ENCODE measurements at regions not wholly inside any gene's neighbourhood (a gene's known extent, or its start where the extent isn't known, plus 50 kb on each side); places are given as distances from the start of the nearest gene placed in this dataset.

DNA sequence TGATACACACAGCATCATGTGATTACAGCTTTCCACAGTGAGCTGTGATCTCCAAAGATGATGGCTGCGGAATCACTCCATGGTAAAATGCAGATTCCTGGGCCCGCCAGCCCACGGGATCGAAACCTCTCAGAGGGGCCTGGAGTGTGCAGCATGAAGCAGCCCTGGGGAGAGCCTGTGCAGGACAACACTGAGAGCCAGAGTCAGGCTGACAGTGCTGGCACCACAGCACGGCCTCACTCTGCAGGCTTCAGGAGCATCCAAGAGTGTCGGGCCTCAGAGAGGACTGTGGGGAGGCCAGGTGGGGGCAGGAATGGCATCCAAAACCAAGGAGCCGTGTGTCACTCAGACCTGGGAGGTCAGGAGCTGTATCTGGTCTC is 533.4 kb downstream of the TCERG1L start:
- no peak for TF ChIP-seq TAF1 (IDR thresholded peaks at IDR 0.05; ENCODE audit: low read depth, low read length)
- TF ChIP-seq POLR2A (IDR thresholded peaks at IDR 0.05; ENCODE audit: low read depth, low read length), result no peak
- TF ChIP-seq POLR2AphosphoS5 (IDR thresholded peaks at IDR 0.05; ENCODE audit: low read depth, low read length), result no peak
- no peak for TF ChIP-seq POU2F2 (IDR thresholded peaks at IDR 0.05; ENCODE audit: low read depth, low read length)
- no peak for TF ChIP-seq PAX5 (IDR thresholded peaks at IDR 0.05; ENCODE audit: insufficient read depth, low read length, severe bottlenecking)
- TF ChIP-seq SPI1 (IDR thresholded peaks at IDR 0.05; ENCODE audit: low read depth, low read length), result no peak
